Small intestine (tissue), 7 donors: ENCODE measurements at regions not wholly inside any gene's neighbourhood (a gene's known extent, or its start where the extent isn't known, plus 50 kb on each side); places are given as distances from the start of the nearest gene placed in this dataset.

Experiments
- DNase-seq, 2 donors: peaks; one replicate each; pipeline versions ENCODE4 v3.0.0 to v3.0.0-alpha.2; 2013
- FAIRE-seq: peaks from 2 replicates; lab custom pipeline; 2012; peaks lifted over from hg19 to GRCh38; lab: Jason Lieb, UNC
- H3K27ac ChIP-seq, 3 donors: one replicate each; pipeline ENCODE4 v1.5.1; 2013; ENCODE audit warnings: low read length in 2 of 3, mild to moderate bottlenecking in 2 of 3, control low read depth in 1 of 3, inconsistent platforms in 1 of 3, low read depth in 1 of 3, moderate library complexity in 1 of 3
- H3K27me3 ChIP-seq, 3 donors: one replicate each; pipeline ENCODE4 v1.6.1; 2013; ENCODE audit warnings: low read length in 3 of 3, inconsistent platforms in 1 of 3; ENCODE audit not compliant: control insufficient read depth in 3 of 3, insufficient read depth in 3 of 3
- H3K36me3 ChIP-seq, 3 donors: one replicate each; pipeline ENCODE4 v1.6.1; 2013; ENCODE audit warnings: low read length in 3 of 3, inconsistent platforms in 1 of 3, low read depth in 1 of 3, mild to moderate bottlenecking in 1 of 3, moderate library complexity in 1 of 3; ENCODE audit not compliant: control insufficient read depth in 3 of 3, insufficient read depth in 2 of 3
- H3K4me1 ChIP-seq, 3 donors: one replicate each; pipeline ENCODE4 v1.6.1; 2013; ENCODE audit warnings: low read length in 2 of 3, inconsistent platforms in 1 of 3, low read depth in 1 of 3, mild to moderate bottlenecking in 1 of 3, moderate library complexity in 1 of 3; ENCODE audit not compliant: control insufficient read depth in 3 of 3, insufficient read depth in 2 of 3
- H3K4me3 ChIP-seq, 3 donors: one replicate each; pipeline ENCODE4 v1.5.1; 2013; ENCODE audit warnings: low read length in 3 of 3, control low read depth in 1 of 3, inconsistent platforms in 1 of 3, low read depth in 1 of 3, mild to moderate bottlenecking in 1 of 3, moderate library complexity in 1 of 3
- H3K9me3 ChIP-seq, 2 donors: one replicate each; pipeline ENCODE4 v1.6.1; 2013; ENCODE audit warnings: low read depth in 1 of 2, low read length in 1 of 2; ENCODE audit not compliant: control insufficient read depth in 2 of 2, insufficient read depth in 1 of 2
- WGBS, 3 donors: extraction: QIAGEN DNeasy Blood & Tissue Kit; methylation state at CpG; one replicate each; pipeline ENCODE4 v1.1.7; 2013; 5-methylcytosine and 5-hydroxymethylcytosine counted together
- donor health status: healthy with polysubstance abuse.
- donor health status: control.
- donor health status: control.
- donor health status: Bipolar disorder and iron deficiency.
- donor health status: healthy.

- WGBS, 3 donors = 77 to 92% (median 83%) methylated on average over 9 of the region's 9 CpGs
- FAIRE-seq = no peak
- DNase-seq = no peak
- no peaks in the 10 kb centered on the region for H3K27me3 ChIP-seq
- H3K36me3 ChIP-seq = no peaks in the 10 kb centered on the region
- peaks cover 0 to 27% (median 0%) of the 10 kb centered on the region in 3 donors for H3K4me1 ChIP-seq
- H3K9me3 ChIP-seq = no peaks in the 10 kb centered on the region
- H3K4me3 ChIP-seq = no peak overlapping the region
- H3K27ac ChIP-seq = no peak overlapping the region
Observed at GRCh38 chr6:147741389-147741788, 232.9 kb downstream of the SAMD5 start.

GRCh38 chr6:147742440-147742839 is 233.9 kb downstream of the SAMD5 start:
- H3K27me3 ChIP-seq = no peaks in the 10 kb centered on the region
- H3K4me1 ChIP-seq = peaks cover 0 to 27% (median 0%) of the 10 kb centered on the region in 3 donors
- WGBS, 3 donors = 18 to 72% (median 44%) methylated on average over 3 of the region's 3 CpGs
- H3K4me3 ChIP-seq = no peak overlapping the region
- H3K36me3 ChIP-seq = no peaks in the 10 kb centered on the region
- DNase-seq (peak; percentile 19 to 62), FAIRE-seq (no peak)
- peak overlapping the region in 1 of 3 donors; percentile 28 for H3K27ac ChIP-seq
- H3K9me3 ChIP-seq = no peaks in the 10 kb centered on the region

- no peak for FAIRE-seq
Observed at GRCh38 chr6:147744012-147744411, 235.5 kb downstream of the SAMD5 start.

GRCh38 chr6:147749331-147749730 is 240.8 kb downstream of the SAMD5 start:
- Histone ChIP-seq H3K4me1 (peaks cover 0 to 6% (median 0%) of the 10 kb centered on the region in 3 donors), H3K27me3 (no peaks in the 10 kb centered on the region), H3K9me3 (no peaks in the 10 kb centered on the region), H3K27ac (no peak overlapping the region), H3K36me3 (no peaks in the 10 kb centered on the region), H3K4me3 (no peak overlapping the region)
- FAIRE-seq (no peak), DNase-seq (no peak)
- 82 to 87% (median 86%) methylated on average over 5 of the region's 5 CpGs for WGBS, 3 donors

More at GRCh38 chr6:147744012-147744411, 235.5 kb downstream of the SAMD5 start:
- 89 to 100% (median 94%) methylated on average over 1 of the region's 1 CpG for WGBS, 3 donors
- DNase-seq = no peak
- no peak overlapping the region for H3K4me3 ChIP-seq
- no peaks in the 10 kb centered on the region for H3K36me3 ChIP-seq
- H3K27me3 ChIP-seq = no peaks in the 10 kb centered on the region
- H3K27ac ChIP-seq = no peak overlapping the region
- H3K9me3 ChIP-seq = no peaks in the 10 kb centered on the region
- peaks cover 0 to 16% (median 0%) of the 10 kb centered on the region in 3 donors for H3K4me1 ChIP-seq

- WGBS, 3 donors = 68 to 79% (median 79%) methylated on average over 4 of the region's 4 CpGs
- FAIRE-seq = no peak
Observed at GRCh38 chr6:147750413-147750812, 241.9 kb downstream of the SAMD5 start.

GRCh38 chr6:147751232-147751631 is 242.7 kb downstream of the SAMD5 start:
- Histone ChIP-seq H3K9me3 (no peaks in the 10 kb centered on the region), H3K27me3 (no peaks in the 10 kb centered on the region), H3K27ac (no peak overlapping the region), H3K4me3 (no peak overlapping the region), H3K36me3 (no peaks in the 10 kb centered on the region), H3K4me1 (peaks cover 0 to 6% (median 0%) of the 10 kb centered on the region in 3 donors)
- DNase-seq (no peak), FAIRE-seq (no peak)
- 79 to 88% (median 87%) methylated on average over 6 of the region's 6 CpGs for WGBS, 3 donors

More at GRCh38 chr6:147750413-147750812, 241.9 kb downstream of the SAMD5 start:
- no peak for DNase-seq
- no peaks in the 10 kb centered on the region for H3K36me3 ChIP-seq
- no peak overlapping the region for H3K4me3 ChIP-seq
- no peaks in the 10 kb centered on the region for H3K27me3 ChIP-seq
- no peaks in the 10 kb centered on the region for H3K9me3 ChIP-seq
- peaks cover 0 to 6% (median 0%) of the 10 kb centered on the region in 3 donors for H3K4me1 ChIP-seq
- no peak overlapping the region for H3K27ac ChIP-seq

- peak; percentile 69 to 75 for DNase-seq
- Histone ChIP-seq H3K4me1 (peaks cover 0 to 6% (median 0%) of the 10 kb centered on the region in 3 donors), H3K36me3 (no peaks in the 10 kb centered on the region), H3K4me3 (no peak overlapping the region), H3K27ac (peak overlapping the region in 1 of 3 donors; percentile 54), H3K27me3 (no peaks in the 10 kb centered on the region), H3K9me3 (no peaks in the 10 kb centered on the region)
- 13 to 40% (median 37%) methylated on average over 4 of the region's 4 CpGs for WGBS, 3 donors
- no peak for FAIRE-seq
Observed at GRCh38 chr6:147752689-147753403, 244.4 kb downstream of the SAMD5 start.

- Histone ChIP-seq H3K9me3 (no peaks in the 10 kb centered on the region), H3K36me3 (no peaks in the 10 kb centered on the region), H3K4me3 (no peak overlapping the region), H3K27ac (no peak overlapping the region), H3K27me3 (no peaks in the 10 kb centered on the region), H3K4me1 (peaks cover 0 to 6% (median 0%) of the 10 kb centered on the region in 3 donors)
- WGBS, 3 donors = 80 to 95% (median 90%) methylated on average over 3 of the region's 3 CpGs
- no peak for DNase-seq
- no peak for FAIRE-seq
Observed at GRCh38 chr6:147755999-147756398, 247.5 kb downstream of the SAMD5 start.
